ENCODE measurements at regions not wholly inside any gene's neighbourhood (a gene's known extent, or its start where the extent isn't known, plus 50 kb on each side); places are given as distances from the start of the nearest gene placed in this dataset.

GRCh38 chr2:52072949-52073348, 1041.0 kb upstream of the NRXN1 start:
- Histone ChIP-seq H3K27me3 (no peaks in the 10 kb centered on the region), H3K9me3 (no peaks in the 10 kb centered on the region), H3K27ac (no peak overlapping the region), H3K4me1 (no peaks in the 10 kb centered on the region), H3K36me3 (no peaks in the 10 kb centered on the region), H3K4me3 (no peak overlapping the region)
- TF ChIP-seq CTCF (IDR thresholded peaks at IDR 0.05), result no peak
- DNase-seq, result no peak
- intact Hi-C loops (cut with DNase I; ENCODE audit: low total_unique reads), result no loop called here

- no peak overlapping the region for H3K27ac ChIP-seq
- no peak for TF ChIP-seq CTCF (IDR thresholded peaks at IDR 0.05)
- H3K36me3 ChIP-seq, result no peaks in the 10 kb centered on the region
- H3K27me3 ChIP-seq, result no peaks in the 10 kb centered on the region
- H3K4me1 ChIP-seq, result no peaks in the 10 kb centered on the region
- H3K4me3 ChIP-seq, result no peak overlapping the region
- no peak for DNase-seq
- intact Hi-C loops (cut with DNase I; ENCODE audit: low total_unique reads), result no loop called here
- H3K9me3 ChIP-seq, result no peaks in the 10 kb centered on the region
Observed at GRCh38 chr2:52070665-52071064, 1038.7 kb upstream of the NRXN1 start.

DNA sequence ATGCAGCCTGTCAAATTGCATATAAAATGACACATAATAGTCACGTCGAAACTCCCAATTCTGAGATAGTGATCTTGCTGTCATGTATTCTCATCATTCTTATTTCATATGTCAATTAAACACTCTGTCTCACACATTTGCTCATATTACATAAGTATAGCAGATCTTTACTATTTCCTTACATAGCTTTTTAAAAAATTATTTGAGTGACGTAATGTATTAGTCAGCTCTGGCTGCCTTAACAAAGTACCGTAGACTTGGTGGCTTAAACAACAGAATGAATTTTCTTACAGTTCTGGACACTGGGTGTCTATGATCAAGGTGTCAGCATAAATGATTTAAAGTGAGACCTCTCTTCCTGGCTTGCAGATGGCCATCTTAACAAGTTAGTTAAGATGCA, 1032.3 kb upstream of the NRXN1 start:
- H3K4me3 ChIP-seq, result no peak overlapping the region
- no peak for DNase-seq
- TF ChIP-seq CTCF (IDR thresholded peaks at IDR 0.05), result no peak
- H3K27ac ChIP-seq, result no peak overlapping the region
- no peaks in the 10 kb centered on the region for H3K9me3 ChIP-seq
- H3K27me3 ChIP-seq, result no peaks in the 10 kb centered on the region
- H3K4me1 ChIP-seq, result no peaks in the 10 kb centered on the region
- intact Hi-C loops (cut with DNase I; ENCODE audit: low total_unique reads), result no loop called here
- H3K36me3 ChIP-seq, result no peaks in the 10 kb centered on the region

GRCh38 chr2:52054824-52055223, 1022.9 kb upstream of the NRXN1 start:
- TF ChIP-seq CTCF (IDR thresholded peaks at IDR 0.05), result no peak
- no peak for DNase-seq
- no peaks in the 10 kb centered on the region for H3K4me1 ChIP-seq
- H3K4me3 ChIP-seq, result no peak overlapping the region
- H3K27ac ChIP-seq, result no peak overlapping the region
- H3K27me3 ChIP-seq, result no peaks in the 10 kb centered on the region
- no peaks in the 10 kb centered on the region for H3K36me3 ChIP-seq
- peaks cover 0 to 3% (median 0%) of the 10 kb centered on the region in 3 donors for H3K9me3 ChIP-seq
- intact Hi-C loops (cut with DNase I; ENCODE audit: low total_unique reads), result no loop called here

DNA sequence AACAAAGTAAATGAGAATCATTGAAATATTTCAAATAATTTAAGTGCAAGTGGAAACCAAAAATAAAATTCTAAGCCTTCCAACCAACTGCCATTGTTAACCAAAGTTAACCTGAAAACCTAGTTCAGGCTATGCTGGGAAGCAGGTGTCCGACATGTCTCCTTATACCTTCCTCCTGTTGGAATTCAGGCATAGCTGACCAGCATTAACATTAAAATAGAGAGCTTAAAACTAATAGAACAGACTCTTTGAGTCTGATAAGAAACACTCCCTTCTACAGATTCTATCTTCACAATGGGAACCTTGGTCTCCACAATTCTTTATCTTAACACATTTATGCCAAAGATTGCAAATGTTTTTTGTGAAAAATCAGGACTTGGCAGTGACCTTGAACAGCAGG, 1004.9 kb upstream of the NRXN1 start:
- intact Hi-C loops (cut with DNase I; ENCODE audit: low total_unique reads), result no loop called here

More for the DNA sequence above, 1004.9 kb upstream of the NRXN1 start:
- TF ChIP-seq CTCF (IDR thresholded peaks at IDR 0.05), result no peak
- no peak overlapping the region for H3K4me3 ChIP-seq
- H3K36me3 ChIP-seq, result no peaks in the 10 kb centered on the region
- no peak for DNase-seq
- H3K9me3 ChIP-seq, result no peaks in the 10 kb centered on the region
- no peak overlapping the region for H3K27ac ChIP-seq
- H3K27me3 ChIP-seq, result no peaks in the 10 kb centered on the region
- no peaks in the 10 kb centered on the region for H3K4me1 ChIP-seq
